Suprapubic skin (tissue), 4 donors: ENCODE measurements at regions not wholly inside any gene's neighbourhood (a gene's known extent, or its start where the extent isn't known, plus 50 kb on each side); places are given as distances from the start of the nearest gene placed in this dataset.
A peak's percentile ranks its signal among the peaks of the same experiment; 100 is the strongest.
"Not testable (repeated sequence)": the region's sequence is repeated elsewhere in the genome, so short reads cannot be mapped to it uniquely, and the experiment has no call there.

Experiments used
- DNase-seq, 2 donors: peaks; one replicate each; pipeline ENCODE4 v3.0.0-alpha.2; 2019; ENCODE audit warnings: low spot score in 2 of 2
- H3K27ac ChIP-seq: fragments of 200-600 bp; sonication (generic); one replicate; pipeline ENCODE4 v1.5.1; 2019
- H3K27me3 ChIP-seq: fragments of 200-600 bp; sonication (generic); one replicate; pipeline ENCODE4 v1.5.1; 2019
- H3K36me3 ChIP-seq: fragments of 200-600 bp; sonication (generic); one replicate; pipeline ENCODE4 v1.5.1; 2019
- H3K4me1 ChIP-seq: fragments of 200-600 bp; sonication (generic); one replicate; pipeline ENCODE4 v1.5.1; 2019
- H3K4me3 ChIP-seq: fragments of 200-600 bp; sonication (generic); one replicate; pipeline ENCODE4 v1.5.1; 2019; ENCODE audit warnings: mild to moderate bottlenecking
- H3K9me3 ChIP-seq: fragments of 200-600 bp; sonication (generic); one replicate; pipeline ENCODE4 v1.5.1; 2019
- EP300 ChIP-seq: sonication (generic); formaldehyde crosslinking; IDR thresholded peaks from one replicate; pipeline ENCODE4 v1.6.1; 2017; ENCODE audit warnings: antibody characterized with exemption
- POLR2A ChIP-seq, 2 donors: fragments of 450-650 bp; IDR thresholded peaks; one replicate each; pipeline ENCODE4 v1.6.1; 2017; ENCODE audit warnings: antibody characterized with exemption in 2 of 2, mild to moderate bottlenecking in 2 of 2, moderate library complexity in 2 of 2
- POLR2AphosphoS5 ChIP-seq, 3 donors: sonication (generic); formaldehyde crosslinking; IDR thresholded peaks; one replicate each; pipeline ENCODE4 v1.6.1; 2017; ENCODE audit warnings: antibody characterized with exemption in 3 of 3
- WGBS: methylation state at CpG from one replicate; pipeline ENCODE4 v1.1.5; 2018; 5-methylcytosine and 5-hydroxymethylcytosine counted together
- TF ChIP-seq, protein P1 (sequence below), 2 donors: fragments of 200-600 bp in 1 of 2; fragments of 450-650 bp in 1 of 2; sonication (generic) in 1 of 2; IDR thresholded peaks; one replicate each; pipeline ENCODE4 v1.5.1; 2016 to 2019; ENCODE audit warnings: antibody characterized with exemption in 2 of 2, mild to moderate bottlenecking in 1 of 2, moderate library complexity in 1 of 2

DNA sequence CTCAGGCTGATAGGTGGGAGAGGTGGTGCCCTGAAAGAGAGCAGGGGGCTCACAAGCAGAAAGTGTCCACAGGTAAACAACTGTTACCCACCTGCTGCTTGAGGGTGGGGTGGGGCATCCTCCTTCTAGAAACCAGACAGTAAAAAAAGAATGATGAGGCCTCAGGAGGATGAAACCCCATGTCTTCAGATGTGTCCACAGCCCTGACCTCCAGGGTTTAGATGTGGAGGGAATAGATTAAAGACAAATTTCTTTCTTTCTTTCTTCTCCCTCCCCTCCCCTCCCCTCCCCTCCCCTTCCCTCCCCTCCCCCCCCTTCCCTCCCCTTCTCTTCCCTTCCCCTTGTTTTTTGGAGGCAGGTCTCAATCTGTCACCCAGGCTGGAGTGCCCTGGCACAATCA, 333.5 kb upstream of the NUPR2 start:
- no peak for DNase-seq
- TF ChIP-seq POLR2A (IDR thresholded peaks at IDR 0.05) (no peak), POLR2AphosphoS5 (IDR thresholded peaks at IDR 0.05) (no peak), EP300 (no peak)
- TF ChIP-seq, protein P1, sequence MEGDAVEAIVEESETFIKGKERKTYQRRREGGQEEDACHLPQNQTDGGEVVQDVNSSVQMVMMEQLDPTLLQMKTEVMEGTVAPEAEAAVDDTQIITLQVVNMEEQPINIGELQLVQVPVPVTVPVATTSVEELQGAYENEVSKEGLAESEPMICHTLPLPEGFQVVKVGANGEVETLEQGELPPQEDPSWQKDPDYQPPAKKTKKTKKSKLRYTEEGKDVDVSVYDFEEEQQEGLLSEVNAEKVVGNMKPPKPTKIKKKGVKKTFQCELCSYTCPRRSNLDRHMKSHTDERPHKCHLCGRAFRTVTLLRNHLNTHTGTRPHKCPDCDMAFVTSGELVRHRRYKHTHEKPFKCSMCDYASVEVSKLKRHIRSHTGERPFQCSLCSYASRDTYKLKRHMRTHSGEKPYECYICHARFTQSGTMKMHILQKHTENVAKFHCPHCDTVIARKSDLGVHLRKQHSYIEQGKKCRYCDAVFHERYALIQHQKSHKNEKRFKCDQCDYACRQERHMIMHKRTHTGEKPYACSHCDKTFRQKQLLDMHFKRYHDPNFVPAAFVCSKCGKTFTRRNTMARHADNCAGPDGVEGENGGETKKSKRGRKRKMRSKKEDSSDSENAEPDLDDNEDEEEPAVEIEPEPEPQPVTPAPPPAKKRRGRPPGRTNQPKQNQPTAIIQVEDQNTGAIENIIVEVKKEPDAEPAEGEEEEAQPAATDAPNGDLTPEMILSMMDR (IDR thresholded peaks at IDR 0.05) = no peak
- H3K4me1 ChIP-seq = no peaks in the 10 kb centered on the region
- no peaks in the 10 kb centered on the region for H3K27me3 ChIP-seq
- no peak overlapping the region for H3K27ac ChIP-seq
- H3K4me3 ChIP-seq = no peak overlapping the region
- peaks cover 46% of the 10 kb centered on the region for H3K9me3 ChIP-seq
- H3K36me3 ChIP-seq = no peaks in the 10 kb centered on the region

DNA sequence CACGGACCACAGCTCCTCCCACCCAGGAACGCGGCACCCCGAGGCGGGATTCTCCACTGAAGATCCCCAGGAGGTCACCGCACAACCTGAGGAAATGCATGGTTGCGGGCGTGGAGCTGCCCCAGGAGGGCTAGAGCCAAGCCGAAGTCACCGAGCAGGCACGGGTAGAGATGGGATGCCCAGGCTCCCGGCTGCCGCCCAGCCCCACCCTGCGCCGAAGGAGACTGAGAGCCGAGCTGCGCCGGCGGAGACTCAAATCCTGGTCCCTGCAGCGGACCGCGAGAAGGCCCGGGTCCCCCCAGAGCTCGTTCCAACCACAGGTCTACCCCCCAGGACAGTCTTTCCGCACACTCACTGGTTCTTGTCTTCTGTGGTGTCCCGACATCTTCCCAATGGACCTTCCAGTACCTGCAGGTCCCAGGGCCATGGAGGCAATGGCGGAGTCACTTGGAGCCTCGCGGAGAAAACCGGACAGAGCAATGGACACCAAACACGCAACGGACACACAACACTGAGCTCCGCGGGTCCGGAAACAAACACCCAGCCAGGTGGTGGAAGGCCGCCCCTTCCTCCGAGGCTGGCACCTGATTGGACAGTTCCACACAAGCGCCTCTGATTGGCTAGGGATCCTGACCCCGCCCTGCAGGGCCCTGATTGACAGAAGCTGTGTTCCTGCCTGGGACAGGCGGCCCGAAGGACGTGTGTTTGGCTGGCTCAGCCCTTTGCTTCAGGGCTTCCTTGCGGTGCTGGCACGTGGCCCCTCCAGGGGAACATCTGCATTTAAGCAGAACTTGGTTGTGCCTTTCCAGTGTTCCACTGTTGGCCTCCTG, 331.9 kb upstream of the NUPR2 start:
- TF ChIP-seq, protein P1 (IDR thresholded peaks at IDR 0.05) = no peak
- TF ChIP-seq POLR2A (IDR thresholded peaks at IDR 0.05) (no peak), EP300 (no peak), POLR2AphosphoS5 (IDR thresholded peaks at IDR 0.05) (no peak)
- peaks cover 38% of the 10 kb centered on the region for H3K9me3 ChIP-seq
- no peak for DNase-seq
- no peak overlapping the region for H3K4me3 ChIP-seq
- no peaks in the 10 kb centered on the region for H3K27me3 ChIP-seq
- H3K27ac ChIP-seq = no peak overlapping the region
- H3K36me3 ChIP-seq = no peaks in the 10 kb centered on the region
- no peaks in the 10 kb centered on the region for H3K4me1 ChIP-seq
- 23% methylated on average over 7 of the region's 44 CpGs for WGBS

DNA sequence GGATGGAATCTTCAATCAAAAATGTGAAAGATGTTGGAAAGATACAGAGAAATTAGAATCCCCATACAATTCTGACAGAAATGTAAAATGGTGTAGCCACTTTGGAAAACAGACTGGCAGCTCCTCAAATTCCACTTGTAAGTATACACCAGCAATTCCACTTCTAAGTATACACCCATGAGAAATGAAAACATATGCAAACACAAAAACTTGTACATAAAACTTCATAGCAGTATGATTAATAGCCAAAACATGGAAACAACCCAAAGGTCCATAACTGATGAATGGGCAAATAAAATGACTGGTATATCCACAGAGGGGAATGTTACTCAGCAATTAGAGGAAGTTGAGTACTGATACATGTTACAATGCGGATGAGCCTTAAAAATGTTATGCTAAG, 304.3 kb upstream of the NUPR2 start:
- H3K4me1 ChIP-seq, DNase-seq, H3K9me3 ChIP-seq, H3K4me3 ChIP-seq, H3K27me3 ChIP-seq, H3K36me3 ChIP-seq, H3K27ac ChIP-seq: not testable (repeated sequence)
- WGBS = 96% methylated on average over 1 of the region's 1 CpG

DNA sequence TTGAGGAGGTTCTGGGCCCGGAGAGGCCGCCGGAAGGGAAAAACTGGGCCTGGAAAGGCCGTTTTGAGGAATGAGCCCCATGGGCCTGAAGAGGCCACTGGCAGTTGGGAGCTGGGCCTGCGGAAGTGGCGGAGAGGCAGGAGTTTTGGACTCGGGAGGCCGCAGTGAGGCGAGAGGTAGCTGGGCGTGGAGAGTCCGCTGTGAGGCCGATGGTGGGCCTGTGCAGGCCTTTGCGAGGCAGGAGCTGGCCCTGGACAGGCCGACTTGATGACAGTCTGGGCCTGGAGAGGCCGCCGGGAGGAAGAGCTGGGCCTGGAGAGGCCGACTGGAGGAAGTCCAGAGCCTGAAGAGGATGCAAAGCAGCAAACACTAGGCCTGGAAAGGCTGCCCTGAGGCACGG, 259.0 kb upstream of the NUPR2 start:
- no peaks in the 10 kb centered on the region for H3K4me1 ChIP-seq
- TF ChIP-seq EP300 (no peak), POLR2A (IDR thresholded peaks at IDR 0.05) (no peak), POLR2AphosphoS5 (IDR thresholded peaks at IDR 0.05) (no peak)
- TF ChIP-seq, protein P1 (IDR thresholded peaks at IDR 0.05) = no peak
- H3K4me3 ChIP-seq = no peak overlapping the region
- H3K27ac ChIP-seq = no peak overlapping the region
- H3K36me3 ChIP-seq = no peaks in the 10 kb centered on the region
- peaks cover 4% of the 10 kb centered on the region for H3K9me3 ChIP-seq
- 87% methylated on average over 18 of the region's 18 CpGs for WGBS
- no peak for DNase-seq
- H3K27me3 ChIP-seq = no peaks in the 10 kb centered on the region

DNA sequence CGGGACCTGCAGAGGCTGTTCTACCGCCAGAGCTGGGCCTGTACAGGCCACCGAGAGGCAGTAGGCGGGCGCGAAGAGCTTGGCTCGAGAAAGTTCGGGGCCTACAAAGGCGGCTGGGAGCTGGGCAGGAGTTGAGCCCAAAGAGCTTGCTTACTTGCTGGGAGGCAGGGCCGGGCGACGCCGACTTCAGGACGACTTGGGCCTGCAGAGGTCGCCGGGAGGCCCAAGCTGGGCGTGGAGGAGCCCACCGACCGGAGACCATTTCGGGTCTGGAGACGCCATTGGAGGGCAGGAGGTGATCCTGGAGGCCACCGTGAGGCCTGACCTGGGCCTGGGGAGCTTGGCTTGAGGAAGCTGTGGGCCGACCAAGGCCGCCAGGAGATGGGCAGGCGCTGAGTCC, 258.4 kb upstream of the NUPR2 start:
- H3K36me3 ChIP-seq, H3K4me1 ChIP-seq, DNase-seq, H3K27ac ChIP-seq, H3K9me3 ChIP-seq, H3K27me3 ChIP-seq, H3K4me3 ChIP-seq: not testable (repeated sequence)
- WGBS = no CpG with 5 or more reads among the region's 25 CpGs

DNA sequence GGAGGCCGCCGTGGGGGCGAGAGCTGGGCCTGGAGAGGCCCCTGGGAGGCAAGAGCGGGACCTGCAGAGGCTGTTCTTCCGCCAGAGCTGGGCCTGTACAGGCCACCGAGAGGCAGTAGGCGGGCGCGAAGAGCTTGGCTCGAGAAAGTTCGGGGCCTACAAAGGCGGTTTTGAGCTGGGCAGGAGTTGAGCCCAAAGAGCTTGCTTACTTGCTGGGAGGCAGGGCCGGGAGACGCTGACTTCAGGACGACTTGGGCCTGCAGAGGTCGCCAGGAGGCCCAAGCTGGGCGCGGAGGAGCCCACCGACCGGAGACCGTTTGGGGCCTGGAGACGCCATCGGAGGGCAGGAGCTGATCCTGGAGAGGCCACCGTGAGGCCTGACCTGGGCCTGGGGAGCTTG, 257.1 kb upstream of the NUPR2 start:
- not testable (repeated sequence) for H3K4me3 ChIP-seq, H3K36me3 ChIP-seq, H3K4me1 ChIP-seq, H3K27ac ChIP-seq, H3K9me3 ChIP-seq, H3K27me3 ChIP-seq
- peak; percentile 95 to 100 for DNase-seq
- 92% methylated on average over 14 of the region's 24 CpGs for WGBS

DNA sequence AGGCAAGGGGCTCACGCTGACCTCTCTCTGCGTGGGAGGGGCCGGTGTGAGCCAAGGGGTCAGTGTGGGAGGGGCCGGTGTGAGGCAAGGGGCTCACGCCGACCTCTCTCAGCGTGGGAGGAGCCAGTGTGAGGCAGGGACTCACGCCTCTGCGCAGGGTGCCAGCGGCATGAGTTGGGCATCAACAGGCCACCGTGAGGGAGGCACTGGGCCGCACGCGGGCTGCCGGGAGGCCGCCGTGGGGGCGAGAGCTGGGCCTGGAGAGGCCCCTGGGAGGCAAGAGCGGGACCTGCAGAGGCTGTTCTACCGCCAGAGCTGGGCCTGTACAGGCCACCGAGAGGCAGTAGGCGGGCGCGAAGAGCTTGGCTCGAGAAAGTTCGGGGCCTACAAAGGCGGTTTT, 255.6 kb upstream of the NUPR2 start:
- H3K9me3 ChIP-seq, H3K36me3 ChIP-seq, H3K4me1 ChIP-seq, H3K27ac ChIP-seq, H3K27me3 ChIP-seq, H3K4me3 ChIP-seq: not testable (repeated sequence)
- WGBS = 92% methylated on average over 21 of the region's 27 CpGs
- peak; percentile 93 to 100 for DNase-seq

DNA sequence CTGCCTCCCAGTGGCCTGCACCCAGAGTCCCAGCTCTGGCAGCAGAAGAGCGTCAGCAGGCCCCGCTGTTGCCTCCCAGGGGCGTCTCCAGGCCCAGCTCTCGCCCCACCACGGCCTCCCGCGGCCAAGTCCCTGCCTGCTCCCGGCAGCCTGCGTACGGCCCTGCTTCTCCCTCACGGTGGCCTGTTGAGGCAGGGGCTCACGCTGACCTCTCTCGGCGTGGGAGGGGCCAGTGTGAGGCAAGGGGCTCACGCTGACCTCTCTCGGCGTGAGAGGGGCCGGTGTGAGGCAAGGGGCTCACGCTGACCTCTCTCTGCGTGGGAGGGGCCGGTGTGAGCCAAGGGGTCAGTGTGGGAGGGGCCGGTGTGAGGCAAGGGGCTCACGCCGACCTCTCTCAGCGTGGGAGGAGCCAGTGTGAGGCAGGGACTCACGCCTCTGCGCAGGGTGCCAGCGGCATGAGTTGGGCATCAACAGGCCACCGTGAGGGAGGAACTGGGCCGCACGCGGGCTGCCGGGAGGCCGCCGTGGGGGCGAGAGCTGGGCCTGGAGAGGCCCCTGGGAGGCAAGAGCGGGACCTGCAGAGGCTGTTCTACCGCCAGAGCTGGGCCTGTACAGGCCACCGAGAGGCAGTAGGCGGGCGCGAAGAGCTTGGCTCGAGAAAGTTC, 254.1 kb upstream of the NUPR2 start:
- not testable (repeated sequence) for H3K9me3 ChIP-seq, H3K27me3 ChIP-seq, H3K4me1 ChIP-seq, H3K27ac ChIP-seq, H3K4me3 ChIP-seq, DNase-seq, H3K36me3 ChIP-seq
- WGBS = 93% methylated on average over 6 of the region's 43 CpGs

DNA sequence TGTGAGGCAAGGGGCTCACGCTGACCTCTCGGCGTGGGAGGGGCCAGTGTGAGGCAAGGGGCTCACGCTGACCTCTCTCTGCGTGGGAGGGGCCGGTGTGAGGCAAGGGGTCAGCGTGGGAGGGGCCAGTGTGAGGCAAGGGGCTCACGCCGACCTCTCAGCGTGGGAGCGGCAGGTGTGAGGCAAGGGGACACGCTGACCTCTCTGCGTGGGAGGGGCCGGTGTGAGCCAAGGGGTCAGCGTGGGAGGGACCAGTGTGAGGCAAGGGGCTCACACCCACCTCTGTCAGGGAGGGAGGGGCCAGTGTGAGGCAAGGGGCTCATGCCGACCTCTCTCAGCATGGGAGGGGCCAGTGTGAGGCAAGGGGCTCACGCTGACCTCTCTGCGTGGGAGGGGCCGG, 251.7 kb upstream of the NUPR2 start:
- not testable (repeated sequence) for H3K4me1 ChIP-seq, DNase-seq, H3K9me3 ChIP-seq, H3K27ac ChIP-seq, H3K4me3 ChIP-seq, H3K27me3 ChIP-seq, H3K36me3 ChIP-seq
- 89% methylated on average over 16 of the region's 19 CpGs for WGBS

DNA sequence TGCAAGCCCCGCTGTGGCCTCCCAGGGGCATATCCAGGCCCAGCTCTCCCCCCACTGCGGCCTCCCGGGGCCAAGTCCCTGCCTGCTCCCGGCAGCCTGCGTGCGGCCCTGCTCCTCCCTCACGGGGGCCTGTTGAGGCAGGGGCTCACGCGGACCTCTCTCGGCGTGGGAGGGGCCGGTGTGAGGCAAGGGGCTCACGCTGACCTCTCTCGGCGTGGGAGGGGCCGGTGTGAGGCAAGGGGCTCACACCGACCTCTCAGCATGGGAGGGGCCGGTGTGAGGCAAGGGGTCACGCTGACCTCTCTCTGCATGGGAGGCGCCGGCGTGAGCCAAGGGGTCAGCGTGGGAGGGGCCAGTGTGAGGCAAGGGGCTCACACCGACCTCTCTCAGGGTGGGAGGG, 251.2 kb upstream of the NUPR2 start:
- H3K36me3 ChIP-seq, H3K9me3 ChIP-seq, H3K4me3 ChIP-seq, H3K4me1 ChIP-seq, H3K27me3 ChIP-seq, H3K27ac ChIP-seq: not testable (repeated sequence)
- 80% methylated on average over 4 of the region's 24 CpGs for WGBS
- peak; percentile 80 to 96 for DNase-seq
